22Rv1 (cell line): ENCODE measurements at regions not wholly inside any gene's neighbourhood (a gene's known extent, or its start where the extent isn't known, plus 50 kb on each side); places are given as distances from the start of the nearest gene placed in this dataset.

Experiments
- CTCF ChIP-seq: fragments of 450-650 bp; IDR thresholded peaks from 2 replicates; pipeline ENCODE4 v1.5.1; 2017; ENCODE audit warnings: mild to moderate bottlenecking
- ZFX ChIP-seq: fragments of 450-650 bp; IDR thresholded peaks from 2 replicates; pipeline ENCODE4 v1.6.1; 2017; ENCODE audit warnings: antibody characterized with exemption, borderline replicate concordance

GRCh38 chr1:116231752-116232151, 120.6 kb downstream of the MAB21L3 start:
- TF ChIP-seq CTCF, result no peak
- no peak for TF ChIP-seq ZFX
